HEK293 (cell line): ENCODE measurements at regions not wholly inside any gene's neighbourhood (a gene's known extent, or its start where the extent isn't known, plus 50 kb on each side); places are given as distances from the start of the nearest gene placed in this dataset.
"Not testable (repeated sequence)": the region's sequence is repeated elsewhere in the genome, so short reads cannot be mapped to it uniquely, and the experiment has no call there.

Experiments
- CTCF ChIA-PET: fragments of 350-600 bp; formaldehyde crosslinking; extraction: SDS; loops from one replicate; lab custom pipeline; 2021; ENCODE audit warnings: antibody characterized with exemption; lab: Yijun Ruan, JAX
- POLR2A ChIA-PET: fragments of 300-600 bp; formaldehyde crosslinking; extraction: SDS; loops from one replicate; lab custom pipeline; 2020; ENCODE audit warnings: antibody characterized with exemption, inconsistent platforms; lab: Yijun Ruan, JAX
- H3K27ac ChIP-seq: fragments of 200-500 bp; sonication (Bioruptor generic); 2 replicates; pipeline ENCODE4 v1.5.1; 2014; ENCODE audit warnings: low read depth, low read length, control low read depth, inconsistent platforms; ENCODE audit errors: extremely low read depth
- H3K36me3 ChIP-seq, 2 experiments: fragments of 200-500 bp in 1 of 2; sonication (Bioruptor generic) in 1 of 2; 1 replicate in 1 of 2; 2 replicates in 1 of 2; pipeline ENCODE4 v1.5.1; 2014 to 2017; ENCODE audit warnings: inconsistent platforms in 2 of 2, low read length in 2 of 2; ENCODE audit not compliant: control insufficient read depth in 2 of 2, insufficient read depth in 1 of 2
- H3K4me1 ChIP-seq: fragments of 200-500 bp; sonication (Bioruptor generic); 2 replicates; pipeline ENCODE4 v1.5.1; 2014; ENCODE audit warnings: mild to moderate bottlenecking, low read length, inconsistent platforms; ENCODE audit not compliant: control insufficient read depth, insufficient read depth
- H3K4me3 ChIP-seq: 2 replicates; pipeline ENCODE4 v1.5.1; 2011; ENCODE audit warnings: low read depth, mild to moderate bottlenecking, control low read depth, low read length, moderate library complexity
- H3K9me3 ChIP-seq: fragments of 200-500 bp; sonication (Bioruptor generic); 2 replicates; pipeline ENCODE4 v1.5.1; 2014; ENCODE audit warnings: low read depth, low read length, inconsistent platforms; ENCODE audit not compliant: control insufficient read depth, insufficient read depth
- MYNN ChIP-seq: fragments of 450-650 bp; formaldehyde crosslinking; IDR thresholded peaks from 2 replicates; pipeline ENCODE4 v1.5.1; 2016; ENCODE audit warnings: missing biosample characterization, missing genetic modification characterization, borderline replicate concordance
- REPIN1 ChIP-seq: fragments of 450-650 bp; formaldehyde crosslinking; IDR thresholded peaks from 2 replicates; pipeline ENCODE4 v1.5.1; 2017; ENCODE audit warnings: missing biosample characterization, missing genetic modification characterization, low read depth
- SALL2 ChIP-seq: fragments of 450-650 bp; formaldehyde crosslinking; IDR thresholded peaks from 2 replicates; pipeline ENCODE4 v1.5.0; 2017; ENCODE audit warnings: missing biosample characterization, mild to moderate bottlenecking, missing genetic modification characterization, borderline replicate concordance
- SP7 ChIP-seq: fragments of 450-650 bp; formaldehyde crosslinking; IDR thresholded peaks from 2 replicates; pipeline ENCODE4 v1.5.1; 2016; ENCODE audit warnings: missing biosample characterization, missing genetic modification characterization
- YY2 ChIP-seq: fragments of 450-650 bp; formaldehyde crosslinking; IDR thresholded peaks from 2 replicates; pipeline ENCODE4 v1.5.1; 2016; ENCODE audit warnings: missing biosample characterization, missing genetic modification characterization
- ZNF157 ChIP-seq: fragments of 450-650 bp; formaldehyde crosslinking; IDR thresholded peaks from 2 replicates; pipeline ENCODE4 v1.5.1; 2016; ENCODE audit warnings: missing biosample characterization, missing genetic modification characterization
- ZNF18 ChIP-seq: fragments of 450-650 bp; formaldehyde crosslinking; IDR thresholded peaks from 2 replicates; pipeline ENCODE4 v1.5.1; 2016; ENCODE audit warnings: missing biosample characterization, missing genetic modification characterization
- ZNF223 ChIP-seq: fragments of 450-650 bp; formaldehyde crosslinking; IDR thresholded peaks from 2 replicates; pipeline ENCODE4 v1.5.1; 2016; ENCODE audit warnings: missing biosample characterization, missing genetic modification characterization
- ZNF354C ChIP-seq: fragments of 450-650 bp; formaldehyde crosslinking; IDR thresholded peaks from 2 replicates; pipeline ENCODE4 v1.5.1; 2016; ENCODE audit warnings: missing biosample characterization, missing genetic modification characterization, low read depth, borderline replicate concordance
- ZNF394 ChIP-seq: fragments of 450-650 bp; formaldehyde crosslinking; IDR thresholded peaks from 2 replicates; pipeline ENCODE4 v1.5.1; 2016; ENCODE audit warnings: missing biosample characterization, missing genetic modification characterization, mild to moderate bottlenecking, moderate library complexity, borderline replicate concordance
- ZNF521 ChIP-seq: fragments of 450-650 bp; formaldehyde crosslinking; IDR thresholded peaks from 2 replicates; pipeline ENCODE4 v1.5.1; 2017; ENCODE audit warnings: missing biosample characterization, mild to moderate bottlenecking, missing genetic modification characterization
- ZNF529 ChIP-seq: fragments of 450-650 bp; formaldehyde crosslinking; IDR thresholded peaks from 2 replicates; pipeline ENCODE4 v1.5.1; 2017; ENCODE audit warnings: missing genetic modification characterization, missing biosample characterization; ENCODE audit not compliant: insufficient replicate concordance
- ZNF548 ChIP-seq: fragments of 450-650 bp; formaldehyde crosslinking; IDR thresholded peaks from 2 replicates; pipeline ENCODE4 v1.5.1; 2016; ENCODE audit warnings: missing biosample characterization, missing genetic modification characterization
- ZNF621 ChIP-seq: fragments of 450-650 bp; formaldehyde crosslinking; IDR thresholded peaks from 2 replicates; pipeline ENCODE4 v1.5.1; 2017; ENCODE audit warnings: missing biosample characterization, missing genetic modification characterization
- ZNF658 ChIP-seq: fragments of 450-650 bp; formaldehyde crosslinking; IDR thresholded peaks from 2 replicates; pipeline ENCODE4; 2016; ENCODE audit warnings: missing biosample characterization, missing genetic modification characterization
- ZNF707 ChIP-seq: fragments of 450-650 bp; formaldehyde crosslinking; IDR thresholded peaks from 2 replicates; pipeline ENCODE4 v1.5.1; 2016; ENCODE audit warnings: missing biosample characterization, missing genetic modification characterization
- ZNF776 ChIP-seq: fragments of 450-650 bp; formaldehyde crosslinking; IDR thresholded peaks from 2 replicates; pipeline ENCODE4 v1.5.0; 2017; ENCODE audit warnings: missing biosample characterization, missing genetic modification characterization, borderline replicate concordance
- ZSCAN16 ChIP-seq: fragments of 450-650 bp; formaldehyde crosslinking; IDR thresholded peaks from 2 replicates; pipeline ENCODE4 v1.5.1; 2016; ENCODE audit warnings: missing biosample characterization, missing genetic modification characterization
- TF ChIP-seq, protein P1 (sequence below): fragments of 450-650 bp; IDR thresholded peaks from 2 replicates; pipeline ENCODE4 v1.5.1; 2018; ENCODE audit warnings: missing biosample characterization, mild to moderate bottlenecking, missing genetic modification characterization

DNA sequence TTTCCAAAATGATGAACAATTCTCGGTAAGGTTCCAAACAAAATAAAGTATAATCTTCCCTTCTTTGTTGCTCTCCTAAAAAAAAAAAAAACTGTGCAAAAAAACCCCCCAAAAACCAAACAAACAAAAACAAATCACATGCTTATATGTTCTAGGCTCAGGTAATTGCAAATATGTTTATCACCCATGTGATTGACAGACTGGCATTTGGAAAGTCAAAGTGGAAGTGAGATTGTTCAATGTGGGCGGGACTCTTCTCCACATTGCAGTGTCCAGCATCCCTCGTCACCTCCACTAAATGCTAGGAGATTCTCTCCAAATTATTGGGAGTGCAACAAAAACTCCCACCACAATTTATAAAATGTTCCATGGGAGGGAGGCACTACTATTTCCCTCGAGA lies 57.6 kb upstream of the CACNA1D start:
- H3K27ac ChIP-seq, result no peak overlapping the region
- ChIA-PET CTCF (no interaction called here), POLR2A (no interaction called here)
- H3K36me3 ChIP-seq, result no peaks in the 10 kb centered on the region
- no peaks in the 10 kb centered on the region for H3K4me1 ChIP-seq
- H3K4me3 ChIP-seq, result no peak overlapping the region
- no peaks in the 10 kb centered on the region for H3K9me3 ChIP-seq
- TF ChIP-seq ZSCAN16 (tag by site-specific recombination), result no peak
- TF ChIP-seq ZNF223 (tag by site-specific recombination), result no peak
- TF ChIP-seq ZNF354C (tag by site-specific recombination), result no peak
- TF ChIP-seq ZNF394 (tag by site-specific recombination), result no peak
- no peak for TF ChIP-seq SALL2 (tag by site-specific recombination)
- no peak for TF ChIP-seq ZNF157
- no peak for TF ChIP-seq ZNF548 (tag by site-specific recombination)
- TF ChIP-seq MYNN (tag by site-specific recombination), result no peak
- no peak for TF ChIP-seq ZNF776 (tag by site-specific recombination)
- no peak for TF ChIP-seq ZNF18 (tag by site-specific recombination)
- TF ChIP-seq, protein P1, sequence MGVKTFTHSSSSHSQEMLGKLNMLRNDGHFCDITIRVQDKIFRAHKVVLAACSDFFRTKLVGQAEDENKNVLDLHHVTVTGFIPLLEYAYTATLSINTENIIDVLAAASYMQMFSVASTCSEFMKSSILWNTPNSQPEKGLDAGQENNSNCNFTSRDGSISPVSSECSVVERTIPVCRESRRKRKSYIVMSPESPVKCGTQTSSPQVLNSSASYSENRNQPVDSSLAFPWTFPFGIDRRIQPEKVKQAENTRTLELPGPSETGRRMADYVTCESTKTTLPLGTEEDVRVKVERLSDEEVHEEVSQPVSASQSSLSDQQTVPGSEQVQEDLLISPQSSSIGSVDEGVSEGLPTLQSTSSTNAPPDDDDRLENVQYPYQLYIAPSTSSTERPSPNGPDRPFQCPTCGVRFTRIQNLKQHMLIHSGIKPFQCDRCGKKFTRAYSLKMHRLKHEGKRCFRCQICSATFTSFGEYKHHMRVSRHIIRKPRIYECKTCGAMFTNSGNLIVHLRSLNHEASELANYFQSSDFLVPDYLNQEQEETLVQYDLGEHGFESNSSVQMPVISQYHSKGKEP (tag by site-specific recombination), result no peak
- TF ChIP-seq ZNF521 (tag by site-specific recombination), result no peak
- TF ChIP-seq SP7, result no peak
- TF ChIP-seq ZNF707 (tag by site-specific recombination), result no peak
- TF ChIP-seq ZNF621, result no peak
- no peak for TF ChIP-seq ZNF529 (tag by site-specific recombination)
- no peak for TF ChIP-seq ZNF658 (tag by site-specific recombination)
- TF ChIP-seq REPIN1, result no peak
- no peak for TF ChIP-seq YY2 (tag by site-specific recombination)

DNA sequence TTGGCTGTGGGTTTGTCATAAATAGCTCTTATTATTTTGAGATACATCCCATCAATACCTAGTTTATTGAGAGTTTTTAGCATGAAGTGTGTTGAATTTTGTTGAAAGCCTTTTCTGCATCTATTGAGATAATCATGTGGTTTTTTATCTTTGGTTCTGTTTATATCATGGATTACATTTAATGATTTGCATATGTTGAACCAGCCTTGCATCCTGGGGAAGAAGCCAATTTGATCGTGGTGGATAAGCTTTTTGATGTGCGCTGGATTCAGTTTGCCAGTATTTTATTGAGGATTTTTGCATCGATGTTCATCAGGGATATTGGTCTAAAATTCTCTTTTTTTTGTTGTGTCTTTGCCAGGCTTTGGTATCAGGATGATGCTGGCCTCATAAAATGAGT lies 51.5 kb upstream of the CACNA1D start:
- H3K9me3 ChIP-seq, H3K4me3 ChIP-seq, H3K27ac ChIP-seq, POLR2A ChIA-PET, CTCF ChIA-PET, H3K4me1 ChIP-seq, H3K36me3 ChIP-seq: not testable (repeated sequence)
